Tibial nerve (tissue), 4 donors: ENCODE measurements at regions not wholly inside any gene's neighbourhood (a gene's known extent, or its start where the extent isn't known, plus 50 kb on each side); places are given as distances from the start of the nearest gene placed in this dataset.
"Not testable (repeated sequence)": the region's sequence is repeated elsewhere in the genome, so short reads cannot be mapped to it uniquely, and the experiment has no call there.

Experiments used
- DNase-seq, 2 donors: peaks; one replicate each; pipeline ENCODE4 v3.0.0-alpha.2; 2019; ENCODE audit warnings: low spot score in 2 of 2
- H3K27ac ChIP-seq, 4 donors: fragments of 200-600 bp; sonication (generic) in 3 of 4; one replicate each; pipeline ENCODE4 v1.5.1; 2017 to 2019; ENCODE audit warnings: mild to moderate bottlenecking in 1 of 4
- H3K27me3 ChIP-seq, 2 donors: fragments of 200-600 bp; sonication (generic) in 1 of 2; one replicate each; pipeline versions ENCODE4 v1.5.1 to v1.6.0; 2017 to 2019
- H3K36me3 ChIP-seq, 3 donors: fragments of 200-600 bp; sonication (generic); one replicate each; pipeline ENCODE4 v1.5.1; 2018 to 2019
- H3K4me1 ChIP-seq, 4 donors: fragments of 200-600 bp; sonication (generic) in 3 of 4; one replicate each; pipeline ENCODE4 v1.5.1; 2017 to 2019
- H3K4me3 ChIP-seq, 4 donors: fragments of 200-600 bp; sonication (generic) in 3 of 4; one replicate each; pipeline ENCODE4 v1.5.1; 2017 to 2019; ENCODE audit warnings: mild to moderate bottlenecking in 1 of 4, moderate library complexity in 1 of 4
- H3K9me3 ChIP-seq, 4 donors: fragments of 200-600 bp; sonication (generic) in 3 of 4; one replicate each; pipeline ENCODE4 v1.5.1; 2017 to 2019
- EP300 ChIP-seq, 2 donors: sonication (generic); formaldehyde crosslinking; IDR thresholded peaks; one replicate each; pipeline ENCODE4 v1.6.1; 2017; ENCODE audit warnings: antibody characterized with exemption in 2 of 2, mild to moderate bottlenecking in 1 of 2
- POLR2A ChIP-seq, 2 donors: fragments of 450-650 bp; IDR thresholded peaks; one replicate each; pipeline ENCODE4 v1.6.1; 2017; ENCODE audit warnings: antibody characterized with exemption in 2 of 2, mild to moderate bottlenecking in 2 of 2, moderate library complexity in 2 of 2
- WGBS, 2 donors: methylation state at CpG; one replicate each; pipeline ENCODE4 v1.1.5; 2018; 5-methylcytosine and 5-hydroxymethylcytosine counted together
- TF ChIP-seq, protein P1 (sequence below), 5 experiments: fragments of 200-600 bp in 3 of 5; fragments of 450-650 bp in 2 of 5; sonication (generic) in 3 of 5; IDR thresholded peaks; one replicate each; pipeline ENCODE4 v1.5.1; 2016 to 2019; ENCODE audit warnings: antibody characterized with exemption in 5 of 5, mild to moderate bottlenecking in 3 of 5, moderate library complexity in 2 of 5

DNA sequence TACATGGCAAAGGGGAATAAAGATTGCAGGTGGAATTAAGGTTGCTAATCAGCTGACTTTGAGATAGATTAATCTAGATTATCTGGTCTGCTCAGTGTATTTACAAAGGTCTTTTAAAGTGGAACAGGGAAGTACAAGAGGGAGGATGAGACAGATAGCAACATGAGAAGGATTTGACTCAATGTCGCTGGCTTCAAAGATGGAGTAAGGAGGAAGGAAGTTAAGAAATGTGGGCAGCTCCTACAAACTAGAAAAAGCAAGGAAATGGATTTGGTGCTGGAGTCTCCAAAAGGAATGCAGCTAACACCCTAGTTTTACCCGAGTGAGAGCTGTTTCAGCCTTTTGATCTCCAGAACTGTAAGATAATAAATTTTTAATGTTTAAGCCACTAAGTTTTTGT is 180.7 kb upstream of the TTC14 start:
- Histone ChIP-seq H3K4me1 (peaks cover 0 to 8% (median 2%) of the 10 kb centered on the region in 4 donors), H3K9me3 (no peaks in the 10 kb centered on the region), H3K27ac (no peak overlapping the region), H3K27me3 (no peaks in the 10 kb centered on the region), H3K36me3 (no peaks in the 10 kb centered on the region), H3K4me3 (no peak overlapping the region)
- DNase-seq: no peak
- no peak for TF ChIP-seq POLR2A (IDR thresholded peaks at IDR 0.05)
- TF ChIP-seq, protein P1, sequence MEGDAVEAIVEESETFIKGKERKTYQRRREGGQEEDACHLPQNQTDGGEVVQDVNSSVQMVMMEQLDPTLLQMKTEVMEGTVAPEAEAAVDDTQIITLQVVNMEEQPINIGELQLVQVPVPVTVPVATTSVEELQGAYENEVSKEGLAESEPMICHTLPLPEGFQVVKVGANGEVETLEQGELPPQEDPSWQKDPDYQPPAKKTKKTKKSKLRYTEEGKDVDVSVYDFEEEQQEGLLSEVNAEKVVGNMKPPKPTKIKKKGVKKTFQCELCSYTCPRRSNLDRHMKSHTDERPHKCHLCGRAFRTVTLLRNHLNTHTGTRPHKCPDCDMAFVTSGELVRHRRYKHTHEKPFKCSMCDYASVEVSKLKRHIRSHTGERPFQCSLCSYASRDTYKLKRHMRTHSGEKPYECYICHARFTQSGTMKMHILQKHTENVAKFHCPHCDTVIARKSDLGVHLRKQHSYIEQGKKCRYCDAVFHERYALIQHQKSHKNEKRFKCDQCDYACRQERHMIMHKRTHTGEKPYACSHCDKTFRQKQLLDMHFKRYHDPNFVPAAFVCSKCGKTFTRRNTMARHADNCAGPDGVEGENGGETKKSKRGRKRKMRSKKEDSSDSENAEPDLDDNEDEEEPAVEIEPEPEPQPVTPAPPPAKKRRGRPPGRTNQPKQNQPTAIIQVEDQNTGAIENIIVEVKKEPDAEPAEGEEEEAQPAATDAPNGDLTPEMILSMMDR (IDR thresholded peaks at IDR 0.05): no peak
- 37 to 60% methylated on average over 2 of the region's 2 CpGs for WGBS, 2 donors

DNA sequence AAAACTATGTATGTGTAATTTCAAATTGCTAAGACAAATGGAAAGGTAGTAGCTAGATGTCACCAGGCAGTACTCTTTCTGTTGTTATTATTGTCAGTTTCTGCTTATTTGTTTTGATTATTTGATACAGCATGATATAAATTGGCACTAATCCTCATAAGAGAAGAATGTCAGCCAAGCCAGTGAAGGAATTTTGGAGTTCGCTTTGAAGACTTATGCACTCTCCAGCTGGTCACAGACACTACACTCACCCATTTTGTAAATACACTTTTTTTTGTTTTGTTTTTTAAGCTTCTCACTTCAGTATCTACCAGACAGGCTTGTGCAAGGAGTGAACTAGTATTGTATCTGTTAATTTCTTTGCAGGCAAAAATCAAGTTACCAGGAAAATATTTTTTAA is 180.2 kb upstream of the TTC14 start:
- no peaks in the 10 kb centered on the region for H3K27me3 ChIP-seq
- no peaks in the 10 kb centered on the region for H3K9me3 ChIP-seq
- WGBS, 2 donors: 44 to 48% methylated on average over 1 of the region's 1 CpG
- H3K36me3 ChIP-seq: no peaks in the 10 kb centered on the region
- no peak overlapping the region for H3K27ac ChIP-seq
- DNase-seq: no peak
- TF ChIP-seq, protein P1 (IDR thresholded peaks at IDR 0.05): no peak
- no peak for TF ChIP-seq EP300 (IDR thresholded peaks at IDR 0.05)
- no peak for TF ChIP-seq POLR2A (IDR thresholded peaks at IDR 0.05)
- H3K4me1 ChIP-seq: peaks cover 0 to 6% (median 1%) of the 10 kb centered on the region in 4 donors
- H3K4me3 ChIP-seq: no peak overlapping the region

DNA sequence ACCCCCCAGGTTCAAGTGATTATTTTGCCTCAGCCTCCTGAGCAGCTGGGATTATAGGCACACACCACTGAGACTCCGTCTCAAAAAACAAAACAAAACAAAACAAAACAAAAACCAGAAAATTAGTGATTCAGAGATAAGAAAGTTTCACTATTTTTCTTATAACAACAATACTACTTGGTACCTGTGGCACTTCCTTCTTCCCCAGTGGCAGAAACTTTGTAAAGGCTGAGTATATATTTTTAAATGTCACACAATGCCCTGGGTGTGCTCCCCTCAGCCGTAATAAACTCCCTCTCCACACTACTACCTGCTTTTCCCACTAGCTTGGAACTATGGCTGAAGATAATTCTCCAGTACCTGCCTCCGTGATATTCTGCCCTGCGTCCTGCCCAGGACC is 177.7 kb upstream of the TTC14 start:
- not testable (repeated sequence) for H3K27me3 ChIP-seq, H3K36me3 ChIP-seq, H3K4me1 ChIP-seq, DNase-seq, H3K27ac ChIP-seq, H3K4me3 ChIP-seq, H3K9me3 ChIP-seq
- WGBS, 2 donors: 80 to 86% methylated on average over 4 of the region's 4 CpGs

DNA sequence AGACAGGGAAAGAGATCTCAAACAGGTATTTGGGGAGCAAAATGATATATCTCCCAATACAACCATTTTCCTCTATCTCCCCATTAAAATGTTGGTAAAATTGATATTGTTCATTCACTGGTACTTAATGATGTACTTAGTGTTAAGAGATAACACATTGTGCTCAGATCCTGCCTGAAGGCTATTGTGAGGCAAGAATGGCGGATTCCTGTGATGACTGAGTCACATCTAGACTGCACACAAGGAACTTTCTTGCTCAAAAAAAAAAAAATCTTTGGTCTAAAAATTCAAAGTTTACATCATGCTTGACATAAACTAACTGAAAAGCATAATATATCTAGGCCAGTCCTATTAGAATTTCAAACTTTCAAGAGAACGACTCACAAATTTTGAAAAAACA is 171.1 kb upstream of the TTC14 start:
- no peak for TF ChIP-seq EP300 (IDR thresholded peaks at IDR 0.05)
- no peak for TF ChIP-seq POLR2A (IDR thresholded peaks at IDR 0.05)
- TF ChIP-seq, protein P1 (IDR thresholded peaks at IDR 0.05): no peak
- Histone ChIP-seq H3K36me3 (no peaks in the 10 kb centered on the region), H3K9me3 (no peaks in the 10 kb centered on the region), H3K27ac (no peak overlapping the region), H3K4me1 (no peaks in the 10 kb centered on the region), H3K4me3 (no peak overlapping the region), H3K27me3 (no peaks in the 10 kb centered on the region)
- WGBS, 2 donors: 80 to 87% methylated on average over 2 of the region's 2 CpGs
- no peak for DNase-seq

DNA sequence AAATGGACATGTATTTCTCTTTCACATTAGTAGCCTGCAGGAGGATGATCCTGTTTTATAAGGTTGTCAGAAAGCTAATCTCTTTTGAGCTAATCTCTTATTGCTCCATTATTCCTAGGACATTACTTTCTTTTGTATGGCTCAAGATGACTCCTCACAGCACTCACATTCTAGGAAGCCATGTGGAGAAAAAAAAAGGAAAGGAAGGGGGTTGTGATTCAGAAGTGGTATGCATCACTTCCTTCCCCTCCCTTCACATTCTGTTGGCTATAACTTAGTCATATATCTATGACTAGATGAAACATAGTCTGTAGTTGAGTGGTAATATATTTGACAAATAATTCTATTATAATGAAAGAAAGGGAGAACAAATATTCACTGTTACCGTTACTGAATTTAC is 168.8 kb upstream of the TTC14 start:
- Histone ChIP-seq H3K27ac (no peak overlapping the region), H3K9me3 (no peaks in the 10 kb centered on the region), H3K27me3 (no peaks in the 10 kb centered on the region), H3K4me3 (no peak overlapping the region), H3K36me3 (no peaks in the 10 kb centered on the region), H3K4me1 (no peaks in the 10 kb centered on the region)
- no peak for DNase-seq
- WGBS, 2 donors: 61 to 63% methylated on average over 1 of the region's 1 CpG
- TF ChIP-seq, protein P1 (IDR thresholded peaks at IDR 0.05): no peak
- TF ChIP-seq EP300 (IDR thresholded peaks at IDR 0.05) (no peak), POLR2A (IDR thresholded peaks at IDR 0.05) (no peak)

DNA sequence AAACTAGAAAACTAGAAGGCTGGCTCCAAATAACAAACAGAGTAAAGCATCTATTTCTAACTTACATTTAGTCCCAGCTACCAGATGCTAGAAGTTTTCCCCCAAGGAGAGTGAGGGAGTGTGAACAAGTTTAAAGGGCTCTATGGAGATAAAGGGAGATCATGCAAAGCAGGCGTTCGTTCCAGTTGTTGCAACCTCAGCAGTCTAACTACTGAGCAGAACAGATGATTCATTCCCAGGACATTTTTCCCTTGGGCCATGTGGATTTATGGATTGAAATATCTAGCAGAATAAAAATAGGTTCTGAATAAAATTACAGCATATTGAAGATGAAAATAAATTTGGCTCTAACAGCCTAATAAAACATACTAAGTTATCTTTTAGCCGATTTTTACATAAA is 154.8 kb upstream of the TTC14 start:
- TF ChIP-seq, protein P1 (IDR thresholded peaks at IDR 0.05): no peak
- Histone ChIP-seq H3K27ac (no peak overlapping the region), H3K4me3 (no peak overlapping the region), H3K9me3 (peaks cover 0 to 9% (median 0%) of the 10 kb centered on the region in 4 donors), H3K27me3 (no peaks in the 10 kb centered on the region), H3K4me1 (no peaks in the 10 kb centered on the region), H3K36me3 (no peaks in the 10 kb centered on the region)
- WGBS, 2 donors: 68 to 76% methylated on average over 3 of the region's 3 CpGs
- DNase-seq: no peak

DNA sequence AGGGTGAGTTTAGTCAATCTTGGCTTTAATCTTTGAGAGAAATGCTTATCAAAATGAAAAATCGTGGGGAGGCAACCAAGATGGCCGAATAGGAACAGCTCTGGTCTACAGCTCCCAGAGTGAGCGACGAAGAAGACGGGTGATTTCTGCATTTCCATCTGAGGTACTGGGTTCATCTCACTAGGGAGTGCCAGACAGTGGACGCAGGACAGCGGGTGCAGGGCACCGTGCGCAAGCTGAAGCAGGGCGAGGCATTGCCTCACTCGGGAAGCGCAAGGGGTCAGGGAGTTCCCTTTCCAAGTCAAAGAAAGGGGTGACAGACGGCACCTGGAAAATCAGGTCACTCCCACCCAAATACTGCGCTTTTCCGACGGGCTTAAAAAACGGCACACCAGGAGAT is 153.6 kb upstream of the TTC14 start:
- H3K36me3 ChIP-seq, H3K27me3 ChIP-seq, H3K9me3 ChIP-seq, H3K4me3 ChIP-seq, H3K27ac ChIP-seq, DNase-seq, H3K4me1 ChIP-seq: not testable (repeated sequence)
- WGBS, 2 donors: 90 to 95% methylated on average over 17 of the region's 17 CpGs
